IPS-NIHi11 (cell line): ENCODE measurements at regions not wholly inside any gene's neighbourhood (a gene's known extent, or its start where the extent isn't known, plus 50 kb on each side); places are given as distances from the start of the nearest gene placed in this dataset.

Experiments used
- DNase-seq: peaks from one replicate; pipeline ENCODE4 v3.0.0; 2012; ENCODE audit warnings: mixed read lengths, low spot score

DNA sequence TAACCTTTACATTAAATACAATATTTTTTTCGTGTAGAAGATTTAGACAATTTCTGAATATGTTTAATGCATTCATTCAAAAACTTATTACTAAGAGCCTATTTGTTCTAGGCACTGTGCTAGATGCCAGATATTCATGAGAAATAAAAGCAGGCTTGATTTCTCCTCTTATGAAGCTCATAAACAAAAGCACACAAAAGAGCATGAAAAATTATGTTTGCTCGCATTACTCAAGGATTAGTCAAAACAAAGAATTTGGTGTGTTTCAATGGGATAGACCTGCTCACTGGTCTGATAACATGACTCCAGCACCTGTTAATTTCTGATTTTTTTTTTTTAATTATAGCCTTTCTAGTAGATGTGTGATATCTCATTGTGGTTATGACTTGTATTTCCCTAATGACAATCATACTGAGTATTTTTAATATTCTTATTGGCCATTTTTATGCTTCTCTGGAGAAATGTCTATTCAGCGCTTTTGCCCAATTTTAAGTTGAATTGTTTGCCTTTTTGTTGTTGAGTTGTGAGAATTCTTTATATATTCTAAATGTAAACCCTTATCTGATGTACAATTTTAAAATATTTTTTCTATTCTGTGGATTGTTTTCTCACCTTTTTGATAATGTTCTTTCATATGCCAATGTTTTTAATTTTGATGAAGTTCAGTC is 382.3 kb upstream of the ADGRL4 start:
- DNase-seq = no peak

DNA sequence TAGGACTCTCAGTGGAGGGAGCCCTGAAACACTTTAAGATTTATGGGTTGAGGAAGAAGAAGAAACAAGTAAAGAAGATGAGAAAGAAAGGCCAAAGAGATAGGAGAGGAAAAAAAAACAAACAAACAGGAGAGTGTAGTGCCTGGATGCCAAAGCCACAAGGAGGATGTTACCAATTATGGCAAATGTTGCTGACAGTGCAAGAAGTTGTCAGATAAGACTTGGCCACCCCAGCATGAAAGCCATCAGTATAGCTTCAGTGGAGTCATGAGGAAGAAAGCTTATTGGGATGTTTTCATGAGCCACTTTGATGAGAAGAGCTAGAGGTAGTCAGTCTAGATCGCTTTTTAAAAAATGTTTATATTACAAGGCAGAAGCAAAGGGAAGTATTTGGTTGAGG is 380.2 kb upstream of the ADGRL4 start:
- DNase-seq = no peak

DNA sequence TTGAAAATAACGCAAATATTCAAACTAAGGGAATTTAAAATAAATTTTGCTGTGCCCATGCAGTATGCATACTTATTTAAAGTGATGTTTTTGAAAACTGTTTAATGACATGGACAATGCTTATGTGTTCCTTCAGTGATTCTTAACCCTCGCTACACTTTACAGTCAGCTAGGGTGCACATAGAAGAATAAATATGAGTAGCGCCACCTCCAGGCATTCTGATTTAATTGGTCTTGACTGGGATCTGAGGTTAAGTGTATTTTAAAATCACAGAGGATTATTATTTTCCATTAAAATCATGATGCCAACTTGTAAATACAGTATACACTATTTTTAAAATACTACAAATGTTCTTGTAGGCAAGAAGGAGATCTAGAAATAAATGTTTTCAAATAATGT is 373.5 kb upstream of the ADGRL4 start:
- no peak for DNase-seq

DNA sequence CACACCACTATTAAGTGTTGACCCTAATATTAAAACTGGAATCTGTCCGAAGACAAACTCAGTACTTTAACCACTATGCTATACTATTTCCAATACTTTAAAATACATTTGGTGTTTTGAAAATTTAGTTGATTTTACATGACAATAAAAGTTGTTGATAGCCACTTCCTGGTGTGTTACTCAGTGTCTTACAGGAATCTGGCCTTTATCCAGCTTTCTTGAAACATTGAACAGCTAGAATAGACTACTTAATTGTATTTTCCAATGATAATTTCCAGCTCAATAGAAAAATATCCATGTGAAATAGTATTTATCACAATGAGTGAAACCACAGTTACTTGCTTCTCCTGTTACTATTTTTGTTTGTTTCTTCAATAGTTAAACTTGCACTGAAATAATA is 369.6 kb upstream of the ADGRL4 start:
- no peak for DNase-seq

DNA sequence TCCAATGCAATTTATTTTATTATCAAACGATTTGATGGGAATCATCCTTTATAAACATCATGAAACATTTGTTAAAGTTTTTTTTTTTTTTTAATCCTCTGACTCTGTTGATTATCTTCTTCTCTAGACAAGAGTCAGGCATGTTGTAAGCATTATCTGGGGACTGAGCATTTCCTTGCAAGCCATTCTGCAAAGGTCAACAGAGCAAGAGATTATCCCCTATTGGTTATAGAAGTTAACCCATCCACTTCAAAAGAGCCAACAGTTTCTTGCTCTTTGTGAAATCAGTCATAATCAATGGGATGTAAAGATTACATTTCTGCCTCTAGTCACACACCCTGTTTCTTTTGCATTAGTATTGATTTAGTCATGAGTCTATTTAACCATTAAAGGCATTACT is 368.8 kb upstream of the ADGRL4 start:
- no peak for DNase-seq

DNA sequence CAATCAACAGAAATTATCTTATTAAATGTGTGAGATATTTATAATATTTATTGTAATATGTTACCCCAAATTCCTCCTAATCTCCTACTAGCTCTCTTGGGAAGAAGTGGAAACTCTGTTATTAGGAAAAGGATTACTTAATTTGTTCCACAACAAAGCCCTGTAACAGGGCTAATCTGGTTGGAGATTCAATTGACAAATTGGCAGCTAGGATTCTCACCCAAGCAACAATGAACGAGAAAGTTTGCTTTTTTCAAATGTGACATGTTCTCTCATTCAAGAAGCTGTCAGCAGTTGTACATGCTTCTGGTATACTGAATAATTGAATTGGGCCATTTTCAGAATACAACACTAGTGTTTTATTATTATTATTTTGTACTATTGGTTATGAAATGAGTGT is 367.9 kb upstream of the ADGRL4 start:
- no peak for DNase-seq

DNA sequence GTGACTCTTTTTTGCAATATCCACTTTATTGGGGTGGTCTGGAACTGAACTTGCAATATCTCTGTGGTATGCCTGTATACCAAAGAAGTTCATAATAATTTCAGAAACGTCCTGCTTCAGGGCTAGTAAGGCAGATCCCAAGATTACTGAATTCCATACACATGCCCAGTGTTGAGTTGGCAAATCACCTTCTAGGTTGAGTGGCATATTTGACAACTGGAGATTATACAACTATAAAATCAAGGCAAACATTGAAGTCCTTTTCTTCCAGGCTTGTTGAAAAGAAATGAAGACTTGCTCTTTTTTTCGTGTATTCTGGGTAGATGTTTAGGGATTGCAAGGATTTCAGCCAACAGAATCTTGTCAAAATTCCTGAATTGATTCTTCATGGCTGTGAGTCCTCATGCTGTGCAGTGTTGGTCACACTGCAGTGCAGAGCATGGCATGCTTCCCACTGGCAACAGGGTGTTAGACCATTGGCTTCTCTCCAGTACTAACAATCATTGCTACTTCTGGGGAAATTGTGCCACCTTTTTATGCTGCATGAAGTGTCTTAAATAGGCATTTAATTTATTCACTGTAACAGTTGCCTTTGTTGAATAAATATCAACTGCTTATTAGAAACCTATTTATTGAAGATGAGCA is 367.1 kb upstream of the ADGRL4 start:
- peak; percentile 13 for DNase-seq

DNA sequence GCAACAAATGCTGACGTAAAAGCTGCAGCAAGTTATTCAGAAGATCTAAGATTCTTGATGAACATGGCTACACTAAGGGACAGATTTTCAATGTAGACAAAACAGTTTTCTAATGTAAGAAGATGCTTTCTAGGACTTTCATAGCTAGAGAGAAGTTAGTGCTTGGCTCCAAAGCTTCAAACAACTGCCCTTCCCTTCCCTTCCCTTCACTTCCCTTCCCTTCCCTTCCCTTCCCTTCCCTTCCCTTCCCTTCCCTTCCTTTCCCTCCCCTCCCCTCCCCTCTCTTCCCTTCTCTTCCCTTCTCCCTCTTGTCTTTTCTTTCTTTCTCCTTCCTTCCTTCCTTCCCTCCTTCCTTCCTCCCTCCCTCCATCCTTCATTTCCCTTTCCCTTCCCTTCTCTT is 365.3 kb upstream of the ADGRL4 start:
- no peak for DNase-seq

DNA sequence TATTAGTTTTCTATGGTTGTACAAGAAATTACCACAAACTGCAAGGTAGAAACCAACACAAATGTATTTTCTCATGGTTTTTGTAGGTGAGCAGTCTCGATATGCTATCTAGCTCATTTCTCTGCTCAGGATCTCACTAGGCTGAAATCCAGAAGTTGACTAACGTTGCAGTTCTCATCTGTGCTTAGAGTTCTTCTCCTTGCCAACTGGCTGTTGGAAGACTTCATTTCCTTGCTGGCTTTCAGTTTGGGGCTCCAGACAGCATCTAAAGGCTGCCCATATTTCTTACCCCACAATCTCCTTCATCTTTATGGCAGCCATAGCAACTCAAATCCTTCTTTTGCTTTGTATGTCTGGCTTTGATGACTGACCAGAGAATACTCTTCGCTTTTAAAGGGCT is 362.6 kb upstream of the ADGRL4 start:
- DNase-seq = no peak

DNA sequence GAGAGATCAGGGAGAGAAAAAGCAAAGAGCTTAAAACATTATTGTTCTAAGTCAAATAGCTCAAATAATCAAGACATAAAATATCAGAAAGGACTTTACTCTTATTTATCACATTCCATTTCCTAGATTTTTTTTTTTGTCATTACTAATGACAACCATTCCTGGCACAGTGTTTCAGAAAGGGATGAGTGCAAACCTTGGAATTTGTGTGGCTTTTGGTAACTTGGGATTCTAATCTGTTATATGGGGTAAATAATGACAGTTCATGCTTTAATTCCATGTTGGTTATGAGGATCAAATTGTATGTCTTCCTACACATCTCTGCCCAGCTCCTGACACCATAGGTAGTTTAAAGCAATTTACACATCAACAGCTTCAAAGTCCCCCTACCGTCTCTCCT is 358.4 kb upstream of the ADGRL4 start:
- DNase-seq = no peak

DNA sequence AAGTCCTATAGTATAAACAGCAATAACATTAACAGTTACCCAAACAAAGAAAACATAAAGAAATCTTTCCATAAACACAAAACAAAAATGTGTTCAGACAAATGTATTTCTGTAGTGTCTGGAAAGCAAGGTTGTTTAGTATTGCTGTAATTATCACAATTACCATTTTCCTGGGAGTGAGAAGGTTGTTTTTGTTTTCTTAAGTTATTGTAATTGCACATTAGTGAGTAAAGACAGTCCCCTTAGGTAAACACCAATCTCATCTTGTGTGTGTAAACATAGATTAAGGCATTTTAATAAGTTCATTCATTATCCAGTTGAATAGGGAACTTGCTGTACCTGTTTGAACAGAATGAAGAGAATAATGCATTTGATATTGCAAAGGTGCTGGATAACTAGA is 356.9 kb upstream of the ADGRL4 start:
- no peak for DNase-seq

DNA sequence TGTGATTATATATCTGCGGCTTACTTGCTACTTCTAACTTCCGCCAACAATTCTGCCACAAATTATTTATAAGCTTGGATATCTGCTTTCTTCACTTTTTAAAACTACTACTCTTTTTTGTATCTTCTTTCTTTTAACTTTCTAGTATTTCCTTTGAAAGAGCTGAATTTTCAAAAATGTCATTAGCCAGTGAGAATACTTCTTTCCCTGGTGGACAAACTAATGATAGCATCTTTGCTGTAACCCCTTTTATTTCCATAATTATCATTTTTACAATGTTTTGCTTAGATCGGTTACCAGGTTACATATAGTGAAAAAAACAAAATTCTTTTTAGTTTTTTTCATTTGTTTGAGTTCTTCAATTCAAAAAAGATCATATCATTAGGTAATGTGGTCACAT is 355.9 kb upstream of the ADGRL4 start:
- DNase-seq = no peak

DNA sequence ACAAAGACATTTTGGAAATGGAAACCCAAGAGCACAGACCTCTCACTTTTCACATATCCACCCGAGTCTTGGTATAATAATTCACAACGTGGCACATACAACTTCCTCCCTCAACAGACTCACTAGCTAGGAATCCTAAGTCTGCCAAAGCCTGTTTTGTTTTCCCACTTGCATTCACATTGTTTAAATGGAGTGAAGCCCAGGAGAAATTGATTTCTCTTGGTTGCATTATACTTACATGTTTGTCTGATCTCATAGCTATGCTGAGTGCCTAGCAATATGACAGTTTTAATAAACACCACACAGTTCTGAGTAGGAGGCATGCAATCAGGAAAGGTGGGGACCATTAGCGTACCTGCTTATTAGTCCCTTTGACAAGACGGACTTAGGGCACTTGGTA is 348.6 kb upstream of the ADGRL4 start:
- DNase-seq = no peak

DNA sequence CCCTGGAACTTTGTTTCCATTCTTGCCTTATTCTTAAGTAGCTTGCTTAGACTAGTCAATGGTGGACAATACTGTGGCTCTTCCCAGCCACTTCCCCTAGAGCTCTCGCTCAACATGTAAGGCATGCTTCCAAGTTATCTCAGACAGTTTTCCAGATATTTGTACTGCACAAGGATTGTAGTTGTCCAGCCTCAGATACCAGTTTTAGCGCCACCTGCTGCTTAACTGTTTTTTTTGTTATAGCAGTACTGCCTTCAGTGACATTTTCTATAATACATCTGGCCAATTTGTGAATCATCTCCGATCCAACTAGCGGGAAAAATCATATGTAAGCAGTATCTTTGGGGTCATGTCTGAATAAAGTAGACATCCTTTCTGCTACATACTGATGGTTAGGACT is 346.7 kb upstream of the ADGRL4 start:
- peak; percentile 22 for DNase-seq

DNA sequence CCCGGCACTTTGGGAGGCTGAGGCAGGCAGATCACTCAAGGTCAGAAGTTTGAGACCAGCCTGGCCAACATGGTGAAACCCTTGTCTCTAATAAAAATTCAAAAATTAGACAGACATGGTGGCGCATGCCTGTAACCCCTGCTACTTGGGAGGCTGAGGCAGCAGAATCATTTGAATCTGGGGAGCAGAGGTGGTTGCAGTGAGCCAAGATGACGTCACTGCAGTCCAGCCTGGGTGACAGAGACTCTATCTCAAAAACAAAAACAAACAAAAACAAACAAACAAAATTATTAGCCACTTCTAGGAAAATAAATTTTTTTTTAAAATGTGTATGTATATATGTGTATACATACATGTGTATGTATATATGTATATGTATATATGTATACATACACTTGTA is 320.3 kb upstream of the ADGRL4 start:
- DNase-seq = no peak

DNA sequence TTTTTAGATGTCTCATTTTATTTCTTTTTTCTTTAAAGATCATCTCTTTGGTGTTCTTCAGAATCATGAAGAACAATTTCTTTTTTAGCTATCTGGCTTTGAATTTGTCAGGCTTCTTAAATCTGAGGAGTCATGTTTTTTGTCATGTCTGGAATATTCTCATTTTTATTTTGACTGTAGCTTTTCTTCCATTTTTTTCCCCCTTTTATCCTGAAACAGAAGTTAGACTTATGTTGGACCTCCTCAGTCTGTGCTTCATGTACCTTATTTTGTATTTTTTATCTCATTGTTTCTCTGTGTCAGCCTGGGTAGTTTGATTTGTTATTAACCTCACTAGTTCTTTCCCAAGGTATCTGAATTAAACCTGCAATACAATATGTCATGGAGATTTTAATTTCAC is 319.2 kb upstream of the ADGRL4 start:
- no peak for DNase-seq

DNA sequence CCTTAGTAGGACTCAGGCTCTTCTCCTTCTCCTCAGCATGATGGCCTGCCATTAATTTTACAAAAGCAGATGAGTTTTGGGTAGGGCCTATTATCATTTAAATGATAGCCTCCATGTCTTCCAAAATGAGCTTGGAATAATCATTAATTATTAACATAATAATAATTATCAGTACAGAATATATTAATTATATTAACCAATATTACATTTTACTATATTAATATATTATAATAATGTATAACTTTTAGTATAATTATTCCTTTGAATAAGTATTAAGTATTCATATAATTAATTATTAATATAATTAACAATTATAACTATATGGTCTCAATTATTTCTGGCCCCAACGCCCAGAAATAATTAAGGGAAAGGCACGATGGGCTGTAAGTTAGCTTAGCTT is 318.6 kb upstream of the ADGRL4 start:
- no peak for DNase-seq

DNA sequence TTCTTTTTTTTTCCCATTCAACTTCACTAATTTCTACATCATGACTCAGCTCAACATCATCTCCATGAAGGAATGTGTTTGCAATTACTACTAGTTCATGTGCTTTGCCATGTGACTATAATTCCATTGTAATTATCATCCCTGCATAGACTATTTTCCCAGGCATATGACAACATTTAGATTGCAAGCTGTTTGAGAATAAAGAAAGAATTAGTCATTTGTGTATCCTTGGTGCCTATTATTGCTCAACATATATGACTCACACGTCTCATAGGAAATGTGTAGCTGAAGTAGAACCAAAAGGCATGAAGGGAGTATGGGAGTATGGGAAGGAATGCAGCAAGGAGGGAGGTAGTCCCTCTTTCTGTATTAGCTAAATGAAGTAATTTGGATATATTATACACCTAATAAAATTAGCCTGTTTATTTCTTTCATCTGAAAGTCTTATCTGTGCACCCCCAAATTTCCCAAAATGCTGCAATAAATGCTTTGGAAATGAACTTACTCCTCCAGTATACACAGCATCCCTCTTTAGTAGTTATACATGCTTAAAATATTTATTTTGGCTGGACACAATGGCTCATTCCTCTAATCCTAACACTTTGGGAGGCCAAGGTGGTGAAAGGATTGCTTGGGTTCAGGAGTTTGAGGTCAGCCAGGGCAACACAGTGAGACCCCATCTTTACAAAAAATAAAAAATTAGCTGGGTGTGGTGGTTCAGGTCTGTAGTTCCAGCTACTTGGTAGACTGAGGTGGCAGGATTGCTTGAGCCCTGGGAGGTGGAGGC is 316.9 kb upstream of the ADGRL4 start:
- no peak for DNase-seq

DNA sequence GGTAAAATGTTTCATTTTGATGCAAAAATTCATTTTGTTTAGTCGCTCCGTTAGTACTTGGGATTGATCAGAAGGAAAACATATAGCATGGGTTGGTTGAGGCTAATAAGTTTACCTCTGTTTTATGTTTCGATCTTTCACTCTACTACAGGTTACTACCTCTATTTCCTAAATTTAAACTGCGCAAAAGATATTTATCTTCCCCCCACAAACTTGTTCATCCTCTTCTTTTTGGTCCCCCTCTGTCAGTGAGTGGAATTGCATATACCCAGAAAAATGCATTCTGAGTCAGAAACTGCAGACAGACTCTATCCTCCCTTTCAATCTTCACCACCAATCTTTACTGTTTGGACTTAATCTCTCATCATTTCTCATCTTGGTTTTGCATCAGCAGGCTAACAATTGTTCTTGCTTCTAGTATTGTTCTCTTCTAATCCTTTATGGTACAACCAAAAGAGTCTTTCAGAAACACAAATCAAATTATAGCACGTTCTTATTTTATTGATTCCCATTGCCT is 316.0 kb upstream of the ADGRL4 start:
- DNase-seq = no peak

DNA sequence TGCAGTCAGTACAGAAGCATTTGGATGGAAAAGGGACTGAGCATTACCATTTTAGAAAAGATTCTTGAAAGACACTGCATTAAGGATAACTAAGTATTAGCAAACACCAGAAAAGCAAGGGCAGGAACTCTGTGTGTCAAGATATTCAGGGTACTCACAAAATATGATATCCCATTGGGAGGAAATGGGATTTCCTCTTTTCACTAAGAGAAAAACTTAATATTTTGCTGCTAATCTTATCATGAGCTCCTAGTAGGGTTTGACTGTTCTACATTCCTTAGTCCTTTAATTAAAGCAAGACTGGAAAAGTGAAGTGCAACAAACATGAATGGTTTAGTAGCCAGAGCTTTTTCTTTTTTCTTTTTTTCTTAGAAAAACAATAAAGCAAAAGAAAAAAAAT is 305.9 kb upstream of the ADGRL4 start:
- no peak for DNase-seq

DNA sequence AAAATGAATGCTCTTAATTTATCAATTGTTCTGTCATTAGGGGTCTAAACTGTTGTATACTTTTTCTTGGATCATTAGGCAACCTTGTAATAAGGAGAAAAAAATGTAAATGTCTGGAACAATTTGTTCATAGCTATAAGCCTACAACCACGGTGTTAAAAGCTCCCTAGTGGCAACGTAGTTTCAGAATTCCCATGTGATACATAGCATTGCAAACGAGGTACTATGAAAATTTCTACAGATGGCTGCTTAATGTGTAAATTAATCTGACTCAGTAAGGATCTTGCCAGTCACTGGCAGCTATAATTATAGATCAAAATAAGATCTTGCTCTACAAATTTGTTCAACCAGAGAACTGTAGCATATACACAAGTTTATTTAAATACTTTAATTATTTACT is 304.1 kb upstream of the ADGRL4 start:
- DNase-seq = no peak

DNA sequence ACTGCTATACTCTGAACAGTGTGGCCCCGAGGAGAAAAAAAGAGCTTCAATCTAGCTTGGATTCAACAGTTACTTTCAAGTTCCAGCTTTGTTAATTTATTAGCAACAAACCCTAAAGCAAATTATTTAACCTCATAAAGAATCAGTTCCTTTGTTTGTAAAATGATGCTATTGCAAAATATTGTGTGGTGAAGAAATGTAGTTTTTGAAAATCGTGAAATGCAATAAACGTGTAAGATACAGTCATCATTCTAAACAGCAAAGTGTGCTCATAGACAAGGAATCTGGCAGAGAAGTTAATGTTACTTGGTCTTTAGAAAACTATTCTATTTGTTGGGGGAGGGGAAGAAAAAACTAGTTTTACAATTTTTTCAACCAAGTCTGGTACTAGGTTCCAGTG is 297.6 kb upstream of the ADGRL4 start:
- no peak for DNase-seq

DNA sequence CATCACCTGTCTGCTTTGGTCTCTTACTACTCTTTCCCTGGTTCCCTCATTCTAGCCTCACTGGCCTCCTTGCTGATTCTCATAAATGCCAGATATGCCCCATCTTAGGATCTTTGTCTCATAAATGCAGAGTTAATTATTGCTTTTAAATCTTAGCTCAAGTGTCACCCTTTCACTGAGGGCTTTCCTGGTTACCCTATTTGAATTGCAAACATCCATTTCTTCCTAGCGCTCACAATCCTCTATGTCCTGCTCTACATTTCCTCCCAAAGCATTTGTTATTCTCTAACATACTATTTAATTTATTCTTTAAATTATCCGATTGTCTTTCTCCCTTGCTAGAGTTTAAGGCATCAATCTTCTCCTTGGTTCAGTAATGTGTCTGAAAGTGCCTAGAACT is 296.5 kb upstream of the ADGRL4 start:
- no peak for DNase-seq
